MCF 10A (cell line): ENCODE measurements at regions not wholly inside any gene's neighbourhood (a gene's known extent, or its start where the extent isn't known, plus 50 kb on each side); places are given as distances from the start of the nearest gene placed in this dataset.

Experiments used
- BruUV-seq: library from RNA; stranded (reverse); fragments of 400-500 nt; replicated peaks from 2 replicates; lab custom pipeline; 2021; lab: Mats Ljungman, UMichigan
- CTCF ChIA-PET: fragments of 300-600 bp; sonication (Branson Sonifier 250); formaldehyde crosslinking; extraction: SDS; loops from one replicate; lab custom pipeline; 2021; ENCODE audit warnings: antibody characterized with exemption, inconsistent platforms; lab: Yijun Ruan, JAX
- POLR2A ChIA-PET: fragments of 300-600, 350-650 bp; sonication (Branson Sonifier 250); formaldehyde crosslinking; extraction: SDS; loops from one replicate; lab custom pipeline; 2020; ENCODE audit warnings: antibody characterized with exemption, inconsistent platforms; lab: Yijun Ruan, JAX
- DNase-seq: peaks from one replicate; pipeline ENCODE4 v3.0.0-alpha.2; 2018; ENCODE audit not compliant: unreplicated experiment
- H3K27ac Mint-ChIP-seq: one replicate; pipeline ENCODE4 v1.8.0; 2022; ENCODE audit warnings: mild to moderate bottlenecking, low read depth, mixed read lengths; ENCODE audit not compliant: unreplicated experiment
- H3K27me3 Mint-ChIP-seq: one replicate; pipeline ENCODE4 v1.8.0; 2022; ENCODE audit warnings: mixed read lengths; ENCODE audit not compliant: insufficient read depth, unreplicated experiment
- H3K36me3 Mint-ChIP-seq: one replicate; pipeline ENCODE4 v1.8.0; 2022; ENCODE audit warnings: mild to moderate bottlenecking, moderate library complexity, mixed read lengths; ENCODE audit not compliant: insufficient read depth, unreplicated experiment
- H3K4me1 Mint-ChIP-seq: one replicate; pipeline ENCODE4 v1.8.0; 2022; ENCODE audit warnings: mixed read lengths; ENCODE audit not compliant: insufficient read depth, unreplicated experiment
- H3K4me3 Mint-ChIP-seq: one replicate; pipeline ENCODE4 v1.8.0; 2022; ENCODE audit warnings: mild to moderate bottlenecking, moderate library complexity, mixed read lengths; ENCODE audit not compliant: unreplicated experiment
- H3K9me3 Mint-ChIP-seq: one replicate; pipeline ENCODE4 v1.8.0; 2022; ENCODE audit warnings: mixed read lengths; ENCODE audit not compliant: unreplicated experiment
- CTCF ChIP-seq: fragments of 200-600 bp; IDR thresholded peaks from one replicate; pipeline ENCODE4 v1.8.0; 2022; ENCODE audit warnings: antibody characterized with exemption, mild to moderate bottlenecking; ENCODE audit not compliant: unreplicated experiment
- intact Hi-C: fragments of 100-400 bp; cut with micrococcal nuclease; formaldehyde crosslinking; loops from 2 replicates; pipeline ENCODE4 v1.14.1; 2022

GRCh38 chr6:40910260-40910893 is 128.6 kb downstream of the UNC5CL start:
- Mint-ChIP-seq H3K36me3 (peaks cover 2% of the 10 kb centered on the region), H3K27me3 (no peaks in the 10 kb centered on the region), H3K4me3 (no peak overlapping the region), H3K9me3 (no peaks in the 10 kb centered on the region), H3K27ac (no peak overlapping the region), H3K4me1 (peaks cover 19% of the 10 kb centered on the region)
- no peak for TF ChIP-seq CTCF
- POLR2A ChIA-PET = interaction anchor here (0.8 kb wide), 2 partner anchors 112 to 126 kb away, joined by 3 read pairs; no protein-coding TSS in a partner anchor
- BruUV-seq = no TSS peak
- no peak for DNase-seq
- CTCF ChIA-PET = interaction anchor here (0.6 to 1.7 kb wide), 7 partner anchors 9 to 953 kb away, joined by 3 to 9 read pairs (median 3); no protein-coding TSS in a partner anchor
- intact Hi-C loops = no loop called here

- no peak for DNase-seq
- no TSS peak for BruUV-seq
- Mint-ChIP-seq H3K36me3 (peaks cover 6% of the 10 kb centered on the region), H3K27ac (no peak overlapping the region), H3K4me1 (peaks cover 19% of the 10 kb centered on the region), H3K4me3 (no peak overlapping the region), H3K9me3 (peaks cover 5% of the 10 kb centered on the region), H3K27me3 (no peaks in the 10 kb centered on the region)
- ChIA-PET CTCF (interaction anchor here (0.6 to 1.7 kb wide), 5 partner anchors 9 to 118 kb away, joined by 3 to 9 read pairs (median 4); no protein-coding TSS in a partner anchor), POLR2A (interaction anchor here (0.7 to 0.8 kb wide), 2 partner anchors 25 to 112 kb away, joined by 3 to 4 read pairs; no protein-coding TSS in a partner anchor)
- no peak for TF ChIP-seq CTCF
- intact Hi-C loops = loop anchor here (5.0 kb wide), 1 partner anchor 37 kb away; no protein-coding TSS in a partner anchor
These were observed 129.2 kb downstream of the UNC5CL start for GRCh38 chr6:40909811-40910210.

- Mint-ChIP-seq H3K36me3 (peaks cover 6% of the 10 kb centered on the region), H3K4me1 (peaks cover 19% of the 10 kb centered on the region), H3K9me3 (peaks cover 6% of the 10 kb centered on the region), H3K4me3 (peak overlapping the region; percentile 45), H3K27ac (peak overlapping the region; percentile 87), H3K27me3 (no peaks in the 10 kb centered on the region)
- intact Hi-C loops = loop anchor here (5.0 kb wide), 1 partner anchor 40 kb away; no protein-coding TSS in a partner anchor
- DNase-seq = peak; percentile 96
- TF ChIP-seq CTCF = no peak
- BruUV-seq = no TSS peak
- ChIA-PET POLR2A (interaction anchor here (0.5 to 1.6 kb wide), 5 partner anchors 115 to 425 kb away, joined by 3 to 7 read pairs (median 5); partner anchors contain the start of genes NFYA and OARD1), CTCF (interaction anchor here (0.5 to 1.5 kb wide), 3 partner anchors 13 to 333 kb away, joined by 3 to 5 read pairs (median 4); no protein-coding TSS in a partner anchor)
These were observed 131.8 kb downstream of the UNC5CL start for GRCh38 chr6:40907198-40907701.

- DNase-seq = peak; percentile 89
- peaks cover 19% of the 10 kb centered on the region for H3K4me1 Mint-ChIP-seq
- ChIA-PET POLR2A (interaction anchor here (1.4 to 1.6 kb wide), 3 partner anchors 115 to 166 kb away, joined by 5 to 7 read pairs (median 5); partner anchors contain the start of genes NFYA and OARD1), CTCF (interaction anchor here (0.9 to 1.5 kb wide), 3 partner anchors 12 to 130 kb away, joined by 4 to 5 read pairs (median 4); no protein-coding TSS in a partner anchor)
- no TSS peak for BruUV-seq
- peaks cover 6% of the 10 kb centered on the region for H3K36me3 Mint-ChIP-seq
- no peak for TF ChIP-seq CTCF
- H3K27ac Mint-ChIP-seq = peak overlapping the region; percentile 87
- peaks cover 6% of the 10 kb centered on the region for H3K9me3 Mint-ChIP-seq
- no peaks in the 10 kb centered on the region for H3K27me3 Mint-ChIP-seq
- intact Hi-C loops = loop anchor here (5.0 kb wide), 1 partner anchor 41 kb away; no protein-coding TSS in a partner anchor
- H3K4me3 Mint-ChIP-seq = peak overlapping the region; percentile 45
These were observed 132.3 kb downstream of the UNC5CL start for GRCh38 chr6:40906759-40907158.
